ENCODE measurements at regions not wholly inside any gene's neighbourhood (a gene's known extent, or its start where the extent isn't known, plus 50 kb on each side); places are given as distances from the start of the nearest gene placed in this dataset.

DNA sequence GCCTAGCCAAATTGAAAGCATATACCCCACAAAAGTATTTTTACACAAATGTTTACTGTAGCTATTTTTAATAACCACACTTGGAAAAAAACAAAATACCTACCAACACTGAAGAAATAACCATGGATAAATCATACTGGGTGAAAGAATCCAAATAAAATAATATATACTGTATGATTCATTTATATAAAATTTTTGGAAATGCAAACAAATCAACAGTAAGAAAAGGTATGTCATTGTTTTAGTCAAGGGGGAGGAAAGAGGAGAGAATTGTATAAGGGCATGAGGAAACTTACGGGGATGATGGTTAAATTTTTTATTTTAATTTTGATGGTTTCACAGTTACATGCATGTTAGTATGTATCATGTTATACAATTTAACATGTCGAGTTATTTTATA, 557.8 kb downstream of the TECRL start:
- TF ChIP-seq, protein P1, sequence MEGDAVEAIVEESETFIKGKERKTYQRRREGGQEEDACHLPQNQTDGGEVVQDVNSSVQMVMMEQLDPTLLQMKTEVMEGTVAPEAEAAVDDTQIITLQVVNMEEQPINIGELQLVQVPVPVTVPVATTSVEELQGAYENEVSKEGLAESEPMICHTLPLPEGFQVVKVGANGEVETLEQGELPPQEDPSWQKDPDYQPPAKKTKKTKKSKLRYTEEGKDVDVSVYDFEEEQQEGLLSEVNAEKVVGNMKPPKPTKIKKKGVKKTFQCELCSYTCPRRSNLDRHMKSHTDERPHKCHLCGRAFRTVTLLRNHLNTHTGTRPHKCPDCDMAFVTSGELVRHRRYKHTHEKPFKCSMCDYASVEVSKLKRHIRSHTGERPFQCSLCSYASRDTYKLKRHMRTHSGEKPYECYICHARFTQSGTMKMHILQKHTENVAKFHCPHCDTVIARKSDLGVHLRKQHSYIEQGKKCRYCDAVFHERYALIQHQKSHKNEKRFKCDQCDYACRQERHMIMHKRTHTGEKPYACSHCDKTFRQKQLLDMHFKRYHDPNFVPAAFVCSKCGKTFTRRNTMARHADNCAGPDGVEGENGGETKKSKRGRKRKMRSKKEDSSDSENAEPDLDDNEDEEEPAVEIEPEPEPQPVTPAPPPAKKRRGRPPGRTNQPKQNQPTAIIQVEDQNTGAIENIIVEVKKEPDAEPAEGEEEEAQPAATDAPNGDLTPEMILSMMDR (IDR thresholded peaks at IDR 0.05), result no peak
- no peak for TF ChIP-seq POLR2AphosphoS5 (IDR thresholded peaks at IDR 0.05)

Measured in prostate gland (tissue), 2 donors.